HAP-1 (cell line): ENCODE measurements at regions not wholly inside any gene's neighbourhood (a gene's known extent, or its start where the extent isn't known, plus 50 kb on each side); places are given as distances from the start of the nearest gene placed in this dataset.

Experiments
- DNase-seq, 2 experiments: peaks; one replicate each; pipeline ENCODE4 v3.0.0-alpha.2; 2016 to 2020; ENCODE audit warnings: low spot score in 2 of 2
- H3K27me3 ChIP-seq: fragments of 250-450 bp; sonication (Bioruptor Pico); 2 replicates; pipeline ENCODE4 v1.5.1; 2020; ENCODE audit warnings: low read depth, mild to moderate bottlenecking, moderate library complexity
- H3K36me3 ChIP-seq: fragments of 250-450 bp; sonication (Bioruptor Pico); replicated peaks from 2 replicates; pipeline ENCODE4 v1.5.1; 2020; ENCODE audit warnings: mild to moderate bottlenecking
- H3K4me1 ChIP-seq: fragments of 250-450 bp; sonication (Bioruptor Pico); 2 replicates; pipeline ENCODE4 v1.5.1; 2020; ENCODE audit warnings: mild to moderate bottlenecking
- H3K4me3 ChIP-seq: fragments of 250-450 bp; sonication (Bioruptor Pico); 2 replicates; pipeline ENCODE4 v1.5.1; 2020; ENCODE audit warnings: mild to moderate bottlenecking, moderate library complexity
- H3K9me3 ChIP-seq: fragments of 250-450 bp; sonication (Bioruptor Pico); 2 replicates; pipeline ENCODE4 v1.5.1; 2020; ENCODE audit warnings: mild to moderate bottlenecking, moderate library complexity
- in situ Hi-C: fragments of 300-500 bp; cut with MboI; formaldehyde crosslinking; loops from 3 replicates; pipeline ENCODE4 v1.14.3; 2020; ENCODE audit warnings: low sequenced_read_pairs, inconsistent platforms, mixed read lengths

DNA sequence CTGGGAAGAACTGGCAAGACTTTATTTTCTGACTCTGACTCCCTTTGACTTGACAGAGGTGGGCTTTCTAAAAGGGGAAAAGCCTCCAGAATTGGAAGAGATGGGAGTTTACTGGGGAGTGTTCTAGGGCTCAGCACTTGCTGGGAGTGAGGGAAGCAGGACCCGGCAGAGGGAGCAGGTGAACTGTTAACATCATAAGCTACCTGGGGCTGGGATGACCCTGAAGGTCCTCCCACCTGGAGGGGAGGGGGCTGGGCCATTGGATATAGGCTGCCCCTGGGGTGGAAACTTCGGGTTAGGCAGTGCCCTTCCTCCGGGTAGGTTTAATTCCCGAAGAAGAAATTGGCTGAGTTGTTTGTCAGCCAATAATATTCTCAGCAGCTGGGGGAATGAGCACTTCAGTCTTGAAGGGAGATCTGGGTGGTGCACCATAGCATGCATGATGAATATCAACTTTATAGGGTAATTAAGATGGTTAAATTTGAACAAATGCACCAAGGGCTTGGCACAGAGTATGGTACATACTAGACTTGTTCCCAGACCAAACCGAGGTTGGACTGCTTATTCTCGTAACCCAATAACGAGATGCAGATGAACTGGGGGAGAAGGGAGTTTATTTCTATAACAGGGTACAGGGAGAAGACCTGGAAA is 337.0 kb downstream of the HAPSTR1 start:
- no peaks in the 10 kb centered on the region for H3K4me1 ChIP-seq
- no peaks in the 10 kb centered on the region for H3K9me3 ChIP-seq
- DNase-seq: no peak
- in situ Hi-C loops: no loop called here
- no peaks in the 10 kb centered on the region; the same call in 1 of the 2 replicates for H3K27me3 ChIP-seq
- H3K4me3 ChIP-seq: no peak overlapping the region
- H3K36me3 ChIP-seq: no peaks in the 10 kb centered on the region

DNA sequence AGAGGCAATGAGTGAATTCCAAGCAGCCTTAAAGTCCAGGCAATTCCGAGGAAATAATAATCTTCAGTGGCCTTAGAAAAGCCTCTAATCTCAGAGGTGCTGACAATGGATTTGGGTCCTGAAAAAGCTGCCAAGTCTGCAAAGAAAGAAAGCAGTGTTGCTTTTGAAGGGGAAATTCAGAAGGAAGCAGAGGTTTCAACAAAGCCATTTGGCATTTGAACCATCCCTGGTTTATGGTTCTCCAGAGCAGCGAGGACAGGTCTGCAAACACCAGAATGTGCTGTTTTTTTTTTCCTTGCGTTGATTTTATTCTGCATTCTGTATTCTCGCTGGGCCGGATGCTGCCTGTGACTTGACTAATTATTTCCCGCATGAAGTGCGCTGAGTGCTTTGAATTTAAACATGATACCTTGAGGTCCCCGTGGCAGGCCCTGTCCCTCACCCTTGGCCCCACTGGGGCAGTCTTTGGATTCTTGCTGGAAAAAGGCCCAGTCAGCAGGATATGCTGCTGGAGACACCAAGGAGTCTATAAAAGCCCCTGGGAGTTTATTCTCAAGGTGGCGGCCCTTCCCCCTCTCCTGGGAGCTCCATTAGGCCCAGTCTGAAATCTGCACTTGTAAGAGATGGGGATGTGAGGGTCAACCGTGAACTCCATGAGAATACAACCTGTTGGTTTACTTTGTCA is 338.3 kb downstream of the HAPSTR1 start:
- Histone ChIP-seq H3K4me3 (no peak overlapping the region), H3K36me3 (no peaks in the 10 kb centered on the region), H3K9me3 (no peaks in the 10 kb centered on the region), H3K4me1 (no peaks in the 10 kb centered on the region), H3K27me3 (no peaks in the 10 kb centered on the region; the same call in 1 of the 2 replicates)
- DNase-seq: no peak
- in situ Hi-C loops: no loop called here

DNA sequence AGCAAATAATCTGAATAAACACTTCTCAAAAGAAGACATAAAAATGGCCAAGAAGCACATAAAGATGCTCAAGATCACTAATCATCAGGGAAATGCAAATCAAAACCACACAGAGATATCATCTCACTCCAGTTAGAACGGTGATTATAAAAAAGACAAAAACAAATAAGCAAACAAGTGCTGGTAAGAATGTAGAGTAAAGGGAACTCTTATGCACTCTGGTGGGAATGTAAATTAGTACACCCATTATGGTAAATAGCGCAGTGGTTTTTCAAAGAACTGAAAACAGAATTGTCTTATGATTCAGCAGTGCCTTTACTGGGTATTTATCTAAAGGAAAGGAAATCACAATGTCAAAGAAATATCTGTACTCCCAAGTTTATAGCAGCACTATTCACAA is 343.2 kb downstream of the HAPSTR1 start:
- no peak overlapping the region for H3K4me3 ChIP-seq
- in situ Hi-C loops: no loop called here
- no peak for DNase-seq
- no peaks in the 10 kb centered on the region for H3K27me3 ChIP-seq
- H3K9me3 ChIP-seq: no peaks in the 10 kb centered on the region
- H3K4me1 ChIP-seq: no peaks in the 10 kb centered on the region
- no peaks in the 10 kb centered on the region for H3K36me3 ChIP-seq

DNA sequence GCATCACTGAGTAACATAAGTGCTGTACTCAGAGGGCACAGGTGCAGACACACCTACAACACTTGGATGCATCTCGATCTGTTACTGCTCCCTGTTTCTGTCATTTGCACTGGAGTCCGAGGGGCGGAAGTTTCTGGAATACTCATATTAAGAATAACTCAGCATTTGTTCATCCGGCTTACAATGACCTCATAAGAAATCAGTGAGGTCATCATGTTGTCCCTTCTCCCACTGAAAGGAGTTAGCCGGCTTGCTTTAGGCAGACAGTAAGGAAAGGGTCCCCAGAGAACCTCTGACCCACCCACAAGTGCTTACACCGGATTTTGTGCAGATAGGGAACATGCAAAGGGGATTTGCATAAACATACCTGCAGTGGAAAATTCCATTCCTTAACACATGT is 344.7 kb downstream of the HAPSTR1 start:
- DNase-seq: no peak
- in situ Hi-C loops: no loop called here

DNA sequence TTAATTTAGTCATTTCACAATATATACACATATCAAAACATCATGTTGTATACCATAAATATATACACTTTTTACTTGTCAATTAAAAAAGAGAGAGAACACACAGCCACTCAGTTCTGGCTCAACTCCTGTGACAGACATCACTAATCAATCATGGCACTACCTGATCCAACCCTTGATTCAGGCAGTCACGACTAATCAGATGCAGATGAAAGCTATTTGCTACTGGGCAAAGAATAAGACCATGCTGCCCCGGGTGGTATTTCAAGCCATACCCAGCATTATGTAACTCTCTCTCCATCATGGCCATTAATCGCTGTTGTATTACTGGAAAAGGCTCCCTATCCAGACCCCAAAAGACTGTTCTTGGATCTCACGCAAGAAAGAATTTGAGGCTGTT is 345.7 kb downstream of the HAPSTR1 start:
- Histone ChIP-seq H3K4me1 (no peaks in the 10 kb centered on the region), H3K27me3 (no peaks in the 10 kb centered on the region), H3K4me3 (no peak overlapping the region), H3K36me3 (no peaks in the 10 kb centered on the region), H3K9me3 (no peaks in the 10 kb centered on the region)
- in situ Hi-C loops: no loop called here
- no peak for DNase-seq

More for the DNA sequence above, 344.7 kb downstream of the HAPSTR1 start:
- Histone ChIP-seq H3K4me3 (no peak overlapping the region), H3K36me3 (no peaks in the 10 kb centered on the region), H3K4me1 (no peaks in the 10 kb centered on the region), H3K27me3 (no peaks in the 10 kb centered on the region), H3K9me3 (no peaks in the 10 kb centered on the region)

DNA sequence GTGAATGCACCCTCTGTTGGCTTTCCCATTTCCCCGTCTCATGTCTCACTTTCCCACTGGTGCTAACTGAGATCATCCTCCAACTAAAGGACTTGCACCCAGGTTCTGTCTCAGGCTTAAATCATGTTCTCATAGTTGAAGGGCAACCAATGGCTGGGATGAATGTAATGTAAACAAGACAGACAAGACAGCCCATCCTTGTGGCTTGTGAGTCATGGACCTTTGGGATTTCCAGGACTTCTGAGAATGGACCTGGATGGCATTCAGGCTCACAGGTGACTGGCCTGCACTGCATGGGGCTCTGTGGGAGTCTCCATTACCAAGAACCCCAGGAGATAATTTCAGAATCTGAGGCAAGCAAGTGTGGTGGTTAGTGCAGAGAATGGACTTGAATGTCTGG is 347.5 kb downstream of the HAPSTR1 start:
- Histone ChIP-seq H3K9me3 (no peaks in the 10 kb centered on the region), H3K36me3 (no peaks in the 10 kb centered on the region), H3K4me3 (no peak overlapping the region), H3K27me3 (no peaks in the 10 kb centered on the region), H3K4me1 (no peaks in the 10 kb centered on the region)
- in situ Hi-C loops: no loop called here
- no peak for DNase-seq

DNA sequence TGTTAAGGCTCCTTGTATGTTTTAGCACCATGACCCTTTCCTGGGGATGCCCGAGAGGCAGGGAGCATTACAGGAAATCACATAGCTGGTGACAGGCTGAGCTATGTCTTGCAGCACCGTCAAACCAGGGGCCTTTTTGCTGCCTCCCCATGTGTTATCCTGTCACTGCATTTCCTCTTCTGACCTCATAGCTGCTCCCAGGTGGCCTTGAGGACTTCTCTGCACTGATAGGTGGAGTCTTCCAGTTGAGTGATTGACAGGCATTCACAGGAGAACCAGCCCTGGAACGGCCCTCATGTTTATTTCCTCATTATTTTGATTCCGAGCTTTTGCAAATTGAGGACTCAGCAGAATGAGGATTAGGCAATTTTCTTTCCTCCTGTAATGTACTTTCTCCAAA is 349.6 kb downstream of the HAPSTR1 start:
- DNase-seq: no peak
- no peak overlapping the region for H3K4me3 ChIP-seq
- no peaks in the 10 kb centered on the region for H3K9me3 ChIP-seq
- no peaks in the 10 kb centered on the region for H3K4me1 ChIP-seq
- in situ Hi-C loops: no loop called here
- no peaks in the 10 kb centered on the region for H3K36me3 ChIP-seq
- H3K27me3 ChIP-seq: no peaks in the 10 kb centered on the region

DNA sequence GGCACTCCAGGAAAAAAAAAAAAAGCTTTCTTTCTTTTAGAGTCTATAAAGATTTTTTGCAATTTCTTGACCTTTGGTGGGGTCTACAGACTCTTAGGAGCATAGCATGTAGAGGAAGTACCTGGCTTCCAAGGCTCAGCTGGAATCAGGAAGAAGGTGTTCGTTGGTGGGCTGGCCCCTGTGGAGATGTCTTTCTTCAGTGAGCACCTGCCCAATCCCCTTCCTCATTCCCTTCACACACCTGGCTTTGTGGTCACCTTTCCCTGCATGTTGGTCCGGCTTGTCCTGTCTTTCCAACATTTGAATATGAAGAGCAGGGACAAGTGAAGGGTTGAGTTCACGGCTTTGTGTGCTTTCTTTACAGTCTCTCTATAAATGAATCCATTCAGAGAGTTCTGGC is 352.4 kb downstream of the HAPSTR1 start:
- Histone ChIP-seq H3K9me3 (no peaks in the 10 kb centered on the region), H3K4me3 (no peak overlapping the region)
- in situ Hi-C loops: no loop called here

DNA sequence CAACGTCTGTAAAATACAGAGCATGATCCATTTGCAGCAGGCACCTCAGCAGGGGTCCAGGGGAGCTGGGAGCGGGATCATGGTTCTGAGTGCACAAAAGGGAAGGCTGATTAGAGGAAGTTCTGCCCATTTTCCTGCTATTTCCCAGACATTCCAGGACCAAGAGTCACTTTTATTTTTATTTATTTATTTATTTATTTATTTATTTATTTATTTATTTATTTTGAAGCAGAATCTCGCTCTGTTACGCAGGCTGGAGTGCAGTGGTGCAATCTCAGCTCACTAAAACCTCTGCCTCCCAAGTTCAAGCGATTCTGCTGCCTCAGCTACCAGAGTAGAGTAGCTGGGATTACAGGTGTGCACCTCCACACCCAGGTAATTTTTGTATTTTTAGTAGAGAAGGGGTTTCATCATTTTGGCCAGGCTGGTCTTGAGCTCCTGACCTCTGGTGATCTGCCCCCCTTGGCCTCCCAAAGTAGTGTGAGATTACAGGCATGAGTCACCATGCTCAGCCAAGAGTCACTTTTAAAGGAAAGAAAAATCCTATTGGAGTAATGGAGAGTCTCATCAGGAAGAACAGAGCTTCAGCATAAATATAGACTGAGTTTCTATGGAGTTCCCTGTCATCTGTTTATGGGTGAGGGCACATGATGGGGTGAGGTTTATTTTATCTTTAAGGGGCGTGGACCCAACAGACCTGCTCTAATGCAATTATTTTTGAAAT is 355.2 kb downstream of the HAPSTR1 start:
- in situ Hi-C loops: no loop called here
- no peaks in the 10 kb centered on the region for H3K36me3 ChIP-seq
- DNase-seq: no peak
- H3K9me3 ChIP-seq: no peaks in the 10 kb centered on the region
- no peaks in the 10 kb centered on the region for H3K4me1 ChIP-seq
- H3K4me3 ChIP-seq: no peak overlapping the region
- H3K27me3 ChIP-seq: no peaks in the 10 kb centered on the region

More for the DNA sequence above, 352.4 kb downstream of the HAPSTR1 start:
- Histone ChIP-seq H3K27me3 (no peaks in the 10 kb centered on the region), H3K4me1 (no peaks in the 10 kb centered on the region), H3K36me3 (no peaks in the 10 kb centered on the region)
- no peak for DNase-seq

DNA sequence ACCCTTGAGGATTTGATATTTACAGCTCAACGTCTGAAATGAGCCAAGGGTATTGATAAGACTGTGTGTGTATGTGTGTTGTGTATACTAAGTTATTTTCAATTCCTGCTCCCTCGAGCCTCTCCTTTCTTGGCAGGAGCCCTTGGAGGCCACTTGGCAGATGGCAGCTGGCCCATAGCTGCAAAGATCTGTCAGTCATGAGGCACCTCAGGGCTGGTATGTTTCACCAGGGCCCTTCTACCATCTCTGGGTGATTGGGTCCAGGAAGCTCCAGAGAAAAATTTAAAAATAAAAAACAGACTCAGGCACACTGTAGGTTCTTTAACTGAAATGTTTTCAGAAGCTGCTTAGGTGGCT is 355.7 kb downstream of the HAPSTR1 start:
- no peak for DNase-seq

DNA sequence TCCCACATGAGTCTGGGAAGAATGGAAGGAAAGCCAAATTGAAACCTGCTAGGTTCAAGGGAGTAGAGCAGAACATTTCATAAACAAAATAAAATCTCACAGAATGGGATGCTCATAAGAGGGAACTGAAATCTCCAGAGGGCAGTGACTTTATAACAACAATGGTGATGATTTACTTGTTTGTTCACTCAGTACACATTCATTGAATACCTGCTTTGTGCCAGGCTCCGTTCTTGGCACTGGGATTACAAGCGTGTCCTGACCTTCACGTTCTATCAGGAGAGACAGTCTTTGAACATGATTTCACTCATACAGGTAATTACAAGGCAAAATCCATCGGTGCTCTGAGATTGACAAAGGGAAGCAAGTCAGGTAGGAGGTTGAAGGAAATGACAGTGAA is 356.3 kb downstream of the HAPSTR1 start:
- H3K4me1 ChIP-seq: no peaks in the 10 kb centered on the region
- DNase-seq: no peak
- H3K4me3 ChIP-seq: no peak overlapping the region
- H3K9me3 ChIP-seq: no peaks in the 10 kb centered on the region
- in situ Hi-C loops: no loop called here
- no peaks in the 10 kb centered on the region for H3K36me3 ChIP-seq
- no peaks in the 10 kb centered on the region for H3K27me3 ChIP-seq

More for the DNA sequence above, 355.7 kb downstream of the HAPSTR1 start:
- Histone ChIP-seq H3K4me1 (no peaks in the 10 kb centered on the region), H3K9me3 (no peaks in the 10 kb centered on the region), H3K36me3 (no peaks in the 10 kb centered on the region), H3K4me3 (no peak overlapping the region), H3K27me3 (no peaks in the 10 kb centered on the region)
- in situ Hi-C loops: no loop called here

DNA sequence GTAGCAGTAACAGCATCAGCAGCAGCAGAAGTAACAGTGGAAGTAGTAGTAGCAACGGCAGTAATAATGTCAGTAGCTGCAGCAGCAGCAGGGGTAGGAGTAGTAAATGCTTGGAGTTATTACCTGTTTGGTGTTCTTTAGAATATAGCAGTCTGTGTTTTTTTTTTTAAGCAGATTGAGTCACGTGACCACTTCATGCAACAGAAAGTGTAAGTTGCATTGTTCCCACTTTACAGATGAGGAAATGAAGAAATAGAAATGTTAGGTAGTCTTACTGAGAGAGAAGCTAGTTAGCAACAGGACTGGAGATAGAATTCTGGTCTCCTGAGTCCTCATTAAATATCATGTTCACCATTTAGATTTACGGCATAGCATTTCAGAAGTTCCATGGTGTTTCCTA is 358.2 kb downstream of the HAPSTR1 start:
- H3K4me3 ChIP-seq: no peak overlapping the region
- no peaks in the 10 kb centered on the region for H3K9me3 ChIP-seq
- in situ Hi-C loops: no loop called here
- DNase-seq: no peak
- no peaks in the 10 kb centered on the region for H3K27me3 ChIP-seq
- H3K4me1 ChIP-seq: no peaks in the 10 kb centered on the region
- H3K36me3 ChIP-seq: no peaks in the 10 kb centered on the region

DNA sequence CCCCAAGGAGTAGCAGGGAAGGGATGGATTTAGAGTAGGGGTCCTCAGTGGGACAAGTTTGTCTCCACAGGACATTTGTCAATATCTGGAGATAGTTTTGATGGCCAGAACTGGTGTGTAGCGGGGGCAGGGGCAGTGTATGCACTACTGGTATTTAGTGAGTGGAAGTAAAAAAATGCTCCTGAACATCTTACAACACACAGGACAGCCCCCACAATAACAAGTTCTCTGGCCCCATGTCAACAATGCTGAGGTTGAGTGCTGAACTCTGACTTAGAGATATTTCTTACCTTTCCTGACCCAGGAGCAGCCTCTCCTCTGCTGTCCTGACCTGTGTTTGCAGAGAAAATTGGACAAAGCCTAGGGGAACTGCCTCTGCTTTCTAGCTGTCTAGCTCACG is 365.8 kb downstream of the HAPSTR1 start:
- Histone ChIP-seq H3K4me1 (no peaks in the 10 kb centered on the region), H3K9me3 (no peaks in the 10 kb centered on the region), H3K4me3 (no peak overlapping the region), H3K36me3 (no peaks in the 10 kb centered on the region), H3K27me3 (no peaks in the 10 kb centered on the region)
- DNase-seq: no peak
- in situ Hi-C loops: no loop called here

DNA sequence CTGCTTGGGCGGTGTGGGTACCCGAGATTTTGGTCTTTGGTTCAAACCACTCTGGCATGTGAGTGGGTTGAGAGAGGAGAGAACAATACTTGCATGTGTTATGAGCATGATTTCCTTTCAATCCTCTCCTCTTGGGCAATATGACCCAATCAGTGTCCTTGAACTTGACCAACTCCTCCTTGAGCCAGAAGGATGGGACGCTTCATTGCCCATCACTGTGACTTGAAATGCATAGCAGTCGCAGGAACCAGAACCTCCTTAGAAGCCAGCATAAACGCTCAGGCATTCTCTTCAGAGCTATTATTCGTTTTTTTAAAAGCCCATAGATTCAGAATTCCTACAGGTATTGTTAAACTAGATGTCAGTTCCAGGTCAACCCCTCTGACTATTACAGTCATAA is 367.4 kb downstream of the HAPSTR1 start:
- H3K9me3 ChIP-seq: no peaks in the 10 kb centered on the region
- in situ Hi-C loops: no loop called here
- H3K36me3 ChIP-seq: no peaks in the 10 kb centered on the region
- H3K4me3 ChIP-seq: no peak overlapping the region
- DNase-seq: no peak
- H3K27me3 ChIP-seq: no peaks in the 10 kb centered on the region
- no peaks in the 10 kb centered on the region for H3K4me1 ChIP-seq
